ENCODE measurements at regions not wholly inside any gene's neighbourhood (a gene's known extent, or its start where the extent isn't known, plus 50 kb on each side); places are given as distances from the start of the nearest gene placed in this dataset.
"Not testable (repeated sequence)": the region's sequence is repeated elsewhere in the genome, so short reads cannot be mapped to it uniquely, and the experiment has no call there.

- FAIRE-seq, result peak; percentile 23
Observed at GRCh38 chr3:101913168-101913567, 63.9 kb downstream of the NFKBIZ start.

GRCh38 chr3:101917761-101918160 lies 68.4 kb downstream of the NFKBIZ start:
- FAIRE-seq; DNase-seq (ENCODE audit: low read depth); H3K36me3 ChIP-seq (ENCODE audit: control insufficient read depth, insufficient read depth, low read length): not testable (repeated sequence)

More at GRCh38 chr3:101913168-101913567, 63.9 kb downstream of the NFKBIZ start:
- TF ChIP-seq CTCF (IDR thresholded peaks at IDR 0.05; ENCODE audit: insufficient read depth, low read length, severe bottlenecking), result no peak
- peak; percentile 93 for DNase-seq (ENCODE audit: low read depth)
- Histone ChIP-seq H3K27me3 (ENCODE audit: control insufficient read depth, insufficient read depth, low read length) (no peaks in the 10 kb centered on the region), H3K4me3 (ENCODE audit: low read depth, low read length) (no peak overlapping the region), H3K36me3 (ENCODE audit: control insufficient read depth, insufficient read depth, low read length) (no peaks in the 10 kb centered on the region)

DNA sequence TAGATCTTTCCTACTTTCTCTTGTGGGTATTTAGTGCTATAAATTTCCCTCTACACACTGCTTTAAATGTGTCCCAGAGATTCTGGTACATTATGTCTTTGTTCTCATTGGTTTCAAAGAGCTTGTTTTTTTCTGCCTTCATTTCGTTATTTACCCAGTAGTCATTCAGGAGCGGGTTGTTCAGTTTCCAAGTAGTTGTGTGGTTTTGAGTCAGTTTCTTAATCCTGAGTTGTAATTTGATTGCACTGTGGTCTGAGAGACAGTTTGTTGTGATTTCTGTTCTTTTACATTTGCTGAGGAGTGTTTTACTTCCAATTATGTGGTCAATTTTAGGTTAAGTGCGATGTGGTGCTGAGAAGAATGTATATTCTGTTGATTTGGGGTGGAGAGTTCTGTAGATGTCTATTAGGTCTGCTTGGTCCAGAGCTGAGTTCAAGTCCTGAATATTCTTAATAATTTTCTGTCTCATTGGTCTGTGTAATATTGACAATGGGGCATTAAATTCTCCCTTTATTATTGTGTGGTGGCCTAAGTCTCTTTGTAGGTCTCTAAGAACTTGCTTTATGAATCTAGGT lies 72.9 kb downstream of the NFKBIZ start:
- H3K36me3 ChIP-seq (ENCODE audit: control insufficient read depth, insufficient read depth, low read length); H3K27me3 ChIP-seq (ENCODE audit: control insufficient read depth, insufficient read depth, low read length); H3K4me3 ChIP-seq (ENCODE audit: low read depth, low read length); FAIRE-seq; DNase-seq (ENCODE audit: low read depth): not testable (repeated sequence)

More at GRCh38 chr3:101917761-101918160, 68.4 kb downstream of the NFKBIZ start:
- H3K4me3 ChIP-seq (ENCODE audit: low read depth, low read length); H3K27me3 ChIP-seq (ENCODE audit: control insufficient read depth, insufficient read depth, low read length): not testable (repeated sequence)

GRCh38 chr3:101924621-101925020 lies 75.3 kb downstream of the NFKBIZ start:
- peak; percentile 35 for DNase-seq (ENCODE audit: low read depth)
- not testable (repeated sequence) for FAIRE-seq

GRCh38 chr3:101925124-101925523 lies 75.8 kb downstream of the NFKBIZ start:
- H3K27me3 ChIP-seq (ENCODE audit: control insufficient read depth, insufficient read depth, low read length); H3K4me3 ChIP-seq (ENCODE audit: low read depth, low read length); DNase-seq (ENCODE audit: low read depth); H3K36me3 ChIP-seq (ENCODE audit: control insufficient read depth, insufficient read depth, low read length); FAIRE-seq: not testable (repeated sequence)

More at GRCh38 chr3:101924621-101925020, 75.3 kb downstream of the NFKBIZ start:
- H3K27me3 ChIP-seq (ENCODE audit: control insufficient read depth, insufficient read depth, low read length); H3K36me3 ChIP-seq (ENCODE audit: control insufficient read depth, insufficient read depth, low read length); H3K4me3 ChIP-seq (ENCODE audit: low read depth, low read length): not testable (repeated sequence)

- TF ChIP-seq CTCF (IDR thresholded peaks at IDR 0.05; ENCODE audit: insufficient read depth, low read length, severe bottlenecking), result no peak
- Histone ChIP-seq H3K36me3 (ENCODE audit: control insufficient read depth, insufficient read depth, low read length) (no peaks in the 10 kb centered on the region), H3K27me3 (ENCODE audit: control insufficient read depth, insufficient read depth, low read length) (no peaks in the 10 kb centered on the region), H3K4me3 (ENCODE audit: low read depth, low read length) (no peak overlapping the region)
- DNase-seq (ENCODE audit: low read depth) (peak; percentile 90), FAIRE-seq (no peak)
Observed at GRCh38 chr3:101925564-101925963, 76.2 kb downstream of the NFKBIZ start.

- no peak for TF ChIP-seq CTCF (IDR thresholded peaks at IDR 0.05; ENCODE audit: insufficient read depth, low read length, severe bottlenecking)
- Histone ChIP-seq H3K36me3 (ENCODE audit: control insufficient read depth, insufficient read depth, low read length) (no peaks in the 10 kb centered on the region), H3K4me3 (ENCODE audit: low read depth, low read length) (no peak overlapping the region), H3K27me3 (ENCODE audit: control insufficient read depth, insufficient read depth, low read length) (no peaks in the 10 kb centered on the region)
- FAIRE-seq (no peak), DNase-seq (ENCODE audit: low read depth) (peak; percentile 76)
Observed at GRCh38 chr3:101926594-101927105, 77.3 kb downstream of the NFKBIZ start.

GRCh38 chr3:101928890-101929289 lies 79.6 kb downstream of the NFKBIZ start:
- H3K4me3 ChIP-seq (ENCODE audit: low read depth, low read length), result no peak overlapping the region
- no peak for FAIRE-seq
- peak; percentile 83 for DNase-seq (ENCODE audit: low read depth)
- H3K36me3 ChIP-seq (ENCODE audit: control insufficient read depth, insufficient read depth, low read length), result no peaks in the 10 kb centered on the region
- no peaks in the 10 kb centered on the region for H3K27me3 ChIP-seq (ENCODE audit: control insufficient read depth, insufficient read depth, low read length)
- no peak for TF ChIP-seq CTCF (IDR thresholded peaks at IDR 0.05; ENCODE audit: insufficient read depth, low read length, severe bottlenecking)
